Ishikawa (cell line): ENCODE measurements at regions not wholly inside any gene's neighbourhood (a gene's known extent, or its start where the extent isn't known, plus 50 kb on each side); places are given as distances from the start of the nearest gene placed in this dataset.

Experiments used
- CEBPB ChIP-seq: IDR thresholded peaks from 2 replicates; pipeline ENCODE4 v1.6.1; 2012
- CREB1 ChIP-seq: IDR thresholded peaks from 2 replicates; pipeline ENCODE4 v1.6.1; 2012; ENCODE audit warnings: low read depth
- EGR1 ChIP-seq: IDR thresholded peaks from 2 replicates; pipeline ENCODE4 v1.6.1; 2012
- EP300 ChIP-seq: IDR thresholded peaks from 2 replicates; pipeline ENCODE4 v1.6.1; 2012; ENCODE audit warnings: borderline replicate concordance
- FOXM1 ChIP-seq: IDR thresholded peaks from 2 replicates; pipeline ENCODE4 v1.6.1; 2012; ENCODE audit warnings: low read depth, borderline replicate concordance
- NFIC ChIP-seq: IDR thresholded peaks from 2 replicates; pipeline ENCODE4 v1.6.1; 2012
- RAD21 ChIP-seq: IDR thresholded peaks from 2 replicates; pipeline ENCODE4 v1.6.1; 2012; ENCODE audit warnings: low read depth
- TAF1 ChIP-seq: IDR thresholded peaks from 2 replicates; pipeline ENCODE4 v1.6.1; 2012; ENCODE audit warnings: low read depth, mild to moderate bottlenecking
- TCF12 ChIP-seq: IDR thresholded peaks from 2 replicates; pipeline ENCODE4 v1.6.1; 2012; ENCODE audit warnings: low read depth
- TEAD4 ChIP-seq: IDR thresholded peaks from 2 replicates; pipeline ENCODE4 v1.6.1; 2012
- YY1 ChIP-seq: IDR thresholded peaks from 2 replicates; pipeline ENCODE4 v1.6.1; 2012; ENCODE audit warnings: low read depth
- ZBTB7A ChIP-seq: IDR thresholded peaks from 2 replicates; pipeline ENCODE4 v1.6.1; 2012; ENCODE audit warnings: low read depth
- TF ChIP-seq, protein P1 (sequence below): IDR thresholded peaks from 2 replicates; pipeline ENCODE4 v1.6.1; 2012; ENCODE audit warnings: low read depth, mild to moderate bottlenecking
- TF ChIP-seq, protein P2 (sequence below): IDR thresholded peaks from 2 replicates; pipeline ENCODE4 v1.6.1; 2012
- TF ChIP-seq, protein P3 (sequence below): IDR thresholded peaks from 2 replicates; pipeline ENCODE4 v1.6.1; 2012

DNA sequence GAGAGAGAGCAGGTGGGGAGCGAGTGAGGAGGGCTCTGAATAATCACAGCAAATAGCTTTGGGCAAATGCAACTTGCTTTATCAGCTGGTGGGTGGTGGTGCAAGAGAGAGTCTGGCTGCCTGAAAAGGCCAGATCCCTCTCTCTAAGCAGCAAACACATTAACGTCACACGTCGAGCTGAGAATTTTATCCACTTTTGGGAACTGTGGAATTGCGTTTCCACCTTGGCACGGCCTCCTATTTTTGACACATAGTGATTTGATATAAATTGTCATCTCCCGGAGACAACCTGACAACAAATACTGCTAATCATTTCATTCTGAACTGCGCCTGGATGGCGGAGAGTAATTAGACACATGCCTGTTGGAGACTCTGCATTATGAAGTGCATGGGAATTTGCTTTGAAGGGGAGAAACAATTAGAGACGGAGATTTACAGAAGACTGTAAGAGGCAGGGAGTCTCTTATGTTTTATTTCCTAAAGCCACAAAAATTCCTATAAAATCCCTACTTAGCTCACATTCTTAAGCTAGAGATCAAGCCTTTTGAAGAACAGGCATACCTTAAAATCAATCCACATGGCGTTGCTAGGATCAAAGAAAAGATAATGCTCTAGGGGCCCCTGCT is 634.1 kb downstream of the TDRD15 start:
- TF ChIP-seq FOXM1 (no peak), EP300 (no peak), TCF12 (no peak), CREB1 (no peak), YY1 (no peak), ZBTB7A (no peak), RAD21 (no peak), CEBPB (no peak), TAF1 (no peak), NFIC (no peak), EGR1 (no peak), TEAD4 (no peak)
- TF ChIP-seq, protein P1, sequence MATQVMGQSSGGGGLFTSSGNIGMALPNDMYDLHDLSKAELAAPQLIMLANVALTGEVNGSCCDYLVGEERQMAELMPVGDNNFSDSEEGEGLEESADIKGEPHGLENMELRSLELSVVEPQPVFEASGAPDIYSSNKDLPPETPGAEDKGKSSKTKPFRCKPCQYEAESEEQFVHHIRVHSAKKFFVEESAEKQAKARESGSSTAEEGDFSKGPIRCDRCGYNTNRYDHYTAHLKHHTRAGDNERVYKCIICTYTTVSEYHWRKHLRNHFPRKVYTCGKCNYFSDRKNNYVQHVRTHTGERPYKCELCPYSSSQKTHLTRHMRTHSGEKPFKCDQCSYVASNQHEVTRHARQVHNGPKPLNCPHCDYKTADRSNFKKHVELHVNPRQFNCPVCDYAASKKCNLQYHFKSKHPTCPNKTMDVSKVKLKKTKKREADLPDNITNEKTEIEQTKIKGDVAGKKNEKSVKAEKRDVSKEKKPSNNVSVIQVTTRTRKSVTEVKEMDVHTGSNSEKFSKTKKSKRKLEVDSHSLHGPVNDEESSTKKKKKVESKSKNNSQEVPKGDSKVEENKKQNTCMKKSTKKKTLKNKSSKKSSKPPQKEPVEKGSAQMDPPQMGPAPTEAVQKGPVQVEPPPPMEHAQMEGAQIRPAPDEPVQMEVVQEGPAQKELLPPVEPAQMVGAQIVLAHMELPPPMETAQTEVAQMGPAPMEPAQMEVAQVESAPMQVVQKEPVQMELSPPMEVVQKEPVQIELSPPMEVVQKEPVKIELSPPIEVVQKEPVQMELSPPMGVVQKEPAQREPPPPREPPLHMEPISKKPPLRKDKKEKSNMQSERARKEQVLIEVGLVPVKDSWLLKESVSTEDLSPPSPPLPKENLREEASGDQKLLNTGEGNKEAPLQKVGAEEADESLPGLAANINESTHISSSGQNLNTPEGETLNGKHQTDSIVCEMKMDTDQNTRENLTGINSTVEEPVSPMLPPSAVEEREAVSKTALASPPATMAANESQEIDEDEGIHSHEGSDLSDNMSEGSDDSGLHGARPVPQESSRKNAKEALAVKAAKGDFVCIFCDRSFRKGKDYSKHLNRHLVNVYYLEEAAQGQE, result no peak
- TF ChIP-seq, protein P2, sequence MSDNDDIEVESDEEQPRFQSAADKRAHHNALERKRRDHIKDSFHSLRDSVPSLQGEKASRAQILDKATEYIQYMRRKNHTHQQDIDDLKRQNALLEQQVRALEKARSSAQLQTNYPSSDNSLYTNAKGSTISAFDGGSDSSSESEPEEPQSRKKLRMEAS, result no peak
- TF ChIP-seq, protein P3, sequence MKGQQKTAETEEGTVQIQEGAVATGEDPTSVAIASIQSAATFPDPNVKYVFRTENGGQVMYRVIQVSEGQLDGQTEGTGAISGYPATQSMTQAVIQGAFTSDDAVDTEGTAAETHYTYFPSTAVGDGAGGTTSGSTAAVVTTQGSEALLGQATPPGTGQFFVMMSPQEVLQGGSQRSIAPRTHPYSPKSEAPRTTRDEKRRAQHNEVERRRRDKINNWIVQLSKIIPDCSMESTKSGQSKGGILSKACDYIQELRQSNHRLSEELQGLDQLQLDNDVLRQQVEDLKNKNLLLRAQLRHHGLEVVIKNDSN, result no peak

DNA sequence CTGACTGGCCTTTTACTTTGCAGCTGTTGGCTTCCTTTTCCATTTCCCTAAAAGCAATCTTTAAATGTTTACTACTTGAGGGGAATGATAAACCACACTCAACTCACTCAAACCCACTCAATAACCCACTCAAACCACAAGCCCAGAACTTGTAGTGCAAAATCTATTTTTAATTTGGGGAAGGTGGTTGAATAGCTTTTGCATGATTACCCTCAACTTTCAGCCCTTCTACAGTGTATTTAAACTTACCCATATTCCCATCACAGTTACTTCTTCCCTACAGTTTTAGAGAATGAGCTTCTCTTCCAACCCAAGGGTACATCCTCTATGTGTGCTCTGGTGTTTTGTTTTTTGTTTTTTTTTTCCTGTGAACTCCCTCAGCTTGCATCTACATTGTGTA is 636.1 kb downstream of the TDRD15 start:
- TF ChIP-seq TCF12, result no peak
- no peak for TF ChIP-seq TAF1
- no peak for TF ChIP-seq EGR1
- TF ChIP-seq, protein P3, result no peak
- TF ChIP-seq FOXM1, result no peak
- TF ChIP-seq CREB1, result no peak
- TF ChIP-seq, protein P2, result no peak
- TF ChIP-seq ZBTB7A, result no peak
- no peak for TF ChIP-seq CEBPB
- TF ChIP-seq TEAD4, result no peak
- TF ChIP-seq, protein P1, result no peak
- no peak for TF ChIP-seq YY1
- TF ChIP-seq RAD21, result no peak
- TF ChIP-seq NFIC, result no peak
- TF ChIP-seq EP300, result no peak

DNA sequence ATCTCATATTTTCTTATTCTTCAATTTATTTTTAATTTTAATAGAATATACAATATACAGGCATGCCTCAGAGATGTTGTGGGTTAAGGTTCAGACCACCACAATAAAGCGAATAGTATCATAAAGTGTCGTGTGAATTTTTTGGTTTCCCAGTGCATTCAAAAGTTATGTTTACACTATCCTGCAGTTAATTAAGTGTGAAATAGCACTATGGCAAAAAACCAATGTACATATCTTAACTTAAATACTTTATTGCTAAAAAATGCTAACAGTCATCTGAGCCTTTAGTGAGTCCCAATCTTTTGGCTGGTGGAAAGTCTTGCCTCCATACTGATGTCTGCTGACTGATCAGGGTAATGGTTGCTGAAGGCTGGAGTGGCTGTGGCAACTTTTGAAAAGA is 637.6 kb downstream of the TDRD15 start:
- TF ChIP-seq, protein P1, result no peak
- no peak for TF ChIP-seq NFIC
- no peak for TF ChIP-seq EGR1
- no peak for TF ChIP-seq FOXM1
- TF ChIP-seq, protein P2, result no peak
- no peak for TF ChIP-seq ZBTB7A
- TF ChIP-seq TEAD4, result no peak
- no peak for TF ChIP-seq YY1
- TF ChIP-seq, protein P3, result no peak
- TF ChIP-seq EP300, result no peak
- TF ChIP-seq CREB1, result no peak
- no peak for TF ChIP-seq RAD21
- no peak for TF ChIP-seq TCF12
- no peak for TF ChIP-seq CEBPB
- no peak for TF ChIP-seq TAF1
